OCI-LY1 (cell line): ENCODE measurements at regions not wholly inside any gene's neighbourhood (a gene's known extent, or its start where the extent isn't known, plus 50 kb on each side); places are given as distances from the start of the nearest gene placed in this dataset.

ENCODE experiments used
- H2AFZ ChIP-seq: fragments of 200-600 bp; sonication (generic), shearing (Covaris generic); 2 replicates; pipeline ENCODE4 v1.6.0; 2014; ENCODE audit warnings: antibody characterized with exemption, mild to moderate bottlenecking, low read length
- H3F3A ChIP-seq: fragments of 200-600 bp; sonication (generic), shearing (Covaris generic); 2 replicates; pipeline ENCODE4 v1.6.0; 2014; ENCODE audit warnings: mild to moderate bottlenecking, antibody characterized with exemption, low read length, moderate library complexity; ENCODE audit not compliant: insufficient read depth
- H3K27ac ChIP-seq: fragments of 200-600 bp; sonication (generic); 2 replicates; pipeline ENCODE4 v1.5.1; 2014; ENCODE audit warnings: low read length, mixed run types, mild to moderate bottlenecking, low read depth; ENCODE audit not compliant: poor library complexity, severe bottlenecking
- H3K27me3 ChIP-seq: fragments of 200-600 bp; sonication (generic); 2 replicates; pipeline ENCODE4 v1.6.0; 2014; ENCODE audit warnings: antibody characterized with exemption, mild to moderate bottlenecking, low read length, moderate library complexity; ENCODE audit not compliant: insufficient read depth
- H3K36me3 ChIP-seq: fragments of 200-600 bp; sonication (generic); 2 replicates; pipeline ENCODE4 v1.6.1; 2014; ENCODE audit warnings: mild to moderate bottlenecking, antibody characterized with exemption, low read length, moderate library complexity, mixed read lengths; ENCODE audit not compliant: insufficient read depth
- H3K4me1 ChIP-seq: fragments of 200-600 bp; sonication (generic); 2 replicates; pipeline ENCODE4 v1.5.1; 2014; ENCODE audit warnings: mild to moderate bottlenecking, low read length, moderate library complexity; ENCODE audit not compliant: insufficient read depth, severe bottlenecking
- H3K4me2 ChIP-seq: fragments of 200-600 bp; sonication (generic), shearing (Covaris generic); 2 replicates; pipeline ENCODE4 v1.6.1; 2014; ENCODE audit warnings: low read length
- H3K4me3 ChIP-seq: fragments of 200-600 bp; sonication (generic); 2 replicates; pipeline ENCODE4 v1.5.1; 2014; ENCODE audit warnings: low read length, low read depth, mild to moderate bottlenecking, mixed read lengths; ENCODE audit not compliant: poor library complexity, severe bottlenecking
- H3K79me2 ChIP-seq: fragments of 200-600 bp; shearing (Covaris generic); 2 replicates; pipeline ENCODE4 v1.6.1; 2016; ENCODE audit warnings: mixed run types, low read length, mixed read lengths; ENCODE audit not compliant: insufficient read depth
- H3K9ac ChIP-seq: fragments of 200-600 bp; sonication (generic), shearing (Covaris generic); 2 replicates; pipeline ENCODE4 v1.6.1; 2014; ENCODE audit warnings: mild to moderate bottlenecking, low read length, mixed read lengths
- H3K9me2 ChIP-seq: fragments of 200-600 bp; sonication (generic), shearing (Covaris generic); 2 replicates; pipeline ENCODE4 v1.6.1; 2014; ENCODE audit warnings: low read depth, mild to moderate bottlenecking, low read length, mixed read lengths
- H3K9me3 ChIP-seq: fragments of 200-600 bp; shearing (Covaris generic); 2 replicates; pipeline ENCODE4 v1.6.1; 2014; ENCODE audit warnings: low read length, mixed read lengths
- H4K20me1 ChIP-seq: fragments of 200-600 bp; sonication (generic), shearing (Covaris generic); 2 replicates; pipeline ENCODE4 v1.6.0; 2016; ENCODE audit warnings: mild to moderate bottlenecking, low read length; ENCODE audit not compliant: insufficient read depth
- CTCF ChIP-seq: fragments of 200-600 bp; sonication (generic), shearing (Covaris generic); IDR thresholded peaks from 2 replicates; pipeline ENCODE4 v1.5.1; 2017; ENCODE audit warnings: mild to moderate bottlenecking, antibody characterized with exemption, low read length, moderate library complexity, mixed read lengths
- EZH2 ChIP-seq: fragments of 200-600 bp; sonication (generic), shearing (Covaris generic); IDR thresholded peaks from 2 replicates; pipeline ENCODE4 v1.8.0; 2017; ENCODE audit warnings: borderline replicate concordance, mixed run types, mild to moderate bottlenecking, antibody characterized with exemption, low read length, moderate library complexity, mixed read lengths

DNA sequence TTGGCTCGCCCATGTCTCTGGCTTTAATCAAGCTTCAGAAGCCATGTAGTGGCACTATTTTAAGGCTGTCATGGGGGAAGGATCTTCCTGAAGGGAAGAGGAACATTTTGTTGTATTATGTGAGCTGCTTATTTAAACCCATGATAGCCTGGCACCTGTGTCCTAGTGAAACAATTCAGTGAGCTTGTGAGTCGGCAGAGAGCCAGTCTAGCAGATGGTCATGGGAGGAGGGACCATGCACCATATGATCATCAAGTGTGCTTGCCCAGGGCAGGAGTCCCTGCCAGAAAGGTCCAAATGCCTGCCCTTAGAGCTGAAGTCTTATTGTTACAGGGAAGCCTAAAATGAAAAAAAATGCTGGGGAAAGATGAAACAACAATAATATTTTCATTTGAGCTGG is 132.9 kb downstream of the PRDM13 start:
- Histone ChIP-seq H3F3A (no peaks in the 10 kb centered on the region), H3K9ac (no peak overlapping the region), H4K20me1 (no peaks in the 10 kb centered on the region), H3K27me3 (no peaks in the 10 kb centered on the region), H3K4me2 (no peak overlapping the region), H3K9me2 (no peaks in the 10 kb centered on the region), H3K27ac (no peak overlapping the region), H3K79me2 (no peaks in the 10 kb centered on the region), H2AFZ (no peak overlapping the region), H3K4me3 (no peak overlapping the region), H3K36me3 (no peaks in the 10 kb centered on the region), H3K9me3 (no peaks in the 10 kb centered on the region), H3K4me1 (no peaks in the 10 kb centered on the region)
- no peak for TF ChIP-seq CTCF
- TF ChIP-seq EZH2, result no peak

GRCh38 chr6:99741092-99741491 is 134.5 kb downstream of the PRDM13 start:
- Histone ChIP-seq H3K27me3 (no peaks in the 10 kb centered on the region), H3K4me1 (no peaks in the 10 kb centered on the region), H2AFZ (no peak overlapping the region), H3K9me3 (no peaks in the 10 kb centered on the region), H3K79me2 (no peaks in the 10 kb centered on the region), H3K9ac (no peak overlapping the region), H3K27ac (no peak overlapping the region), H3F3A (no peaks in the 10 kb centered on the region), H4K20me1 (no peaks in the 10 kb centered on the region), H3K4me2 (no peak overlapping the region), H3K4me3 (no peak overlapping the region), H3K36me3 (no peaks in the 10 kb centered on the region), H3K9me2 (no peaks in the 10 kb centered on the region)
- TF ChIP-seq EZH2, result no peak
- no peak for TF ChIP-seq CTCF

- no peaks in the 10 kb centered on the region for H3K27me3 ChIP-seq
- H3K4me2 ChIP-seq, result no peak overlapping the region
- H3K27ac ChIP-seq, result no peak overlapping the region
- H3K9me3 ChIP-seq, result no peaks in the 10 kb centered on the region
- no peaks in the 10 kb centered on the region for H3K9me2 ChIP-seq
- H3K4me1 ChIP-seq, result no peaks in the 10 kb centered on the region
- H3K36me3 ChIP-seq, result no peaks in the 10 kb centered on the region
- no peak overlapping the region for H3K4me3 ChIP-seq
- H3K79me2 ChIP-seq, result no peaks in the 10 kb centered on the region
- TF ChIP-seq EZH2 (no peak), CTCF (no peak)
- H3K9ac ChIP-seq, result no peak overlapping the region
- H2AFZ ChIP-seq, result no peak overlapping the region
- H3F3A ChIP-seq, result no peaks in the 10 kb centered on the region
- no peaks in the 10 kb centered on the region for H4K20me1 ChIP-seq
These were observed 137.0 kb downstream of the PRDM13 start for GRCh38 chr6:99743647-99744046.
